Kidney epithelial cell (primary cell): ENCODE measurements at regions not wholly inside any gene's neighbourhood (a gene's known extent, or its start where the extent isn't known, plus 50 kb on each side); places are given as distances from the start of the nearest gene placed in this dataset.

Experiments used
- DNase-seq: peaks from one replicate; pipeline ENCODE4 v3.0.0-alpha.2; 2010; ENCODE audit warnings: low read depth
- H3K27me3 ChIP-seq: 2 replicates; pipeline ENCODE4 v1.6.0; 2011; ENCODE audit warnings: low read length; ENCODE audit not compliant: control insufficient read depth, insufficient read depth
- H3K36me3 ChIP-seq: 2 replicates; pipeline ENCODE4 v1.5.1; 2011; ENCODE audit warnings: low read length; ENCODE audit not compliant: control insufficient read depth, insufficient read depth
- H3K4me3 ChIP-seq: 2 replicates; pipeline ENCODE4 v1.5.1; 2011; ENCODE audit warnings: low read depth, mild to moderate bottlenecking, control low read depth, low read length
- CTCF ChIP-seq: IDR thresholded peaks from 2 replicates; pipeline ENCODE4 v1.5.1; 2011; ENCODE audit warnings: mild to moderate bottlenecking, moderate library complexity, low read length, control low read depth, inconsistent platforms; ENCODE audit not compliant: insufficient read depth, poor library complexity, severe bottlenecking

GRCh38 chr20:51917886-51918535 lies 115.7 kb upstream of the SALL4 start:
- no peak for TF ChIP-seq CTCF
- H3K36me3 ChIP-seq: no peaks in the 10 kb centered on the region
- H3K27me3 ChIP-seq: no peaks in the 10 kb centered on the region
- DNase-seq: no peak
- no peak overlapping the region for H3K4me3 ChIP-seq

- no peak for DNase-seq
Observed at GRCh38 chr20:51916244-51916643, 113.9 kb upstream of the SALL4 start.

GRCh38 chr20:51914758-51915157 lies 112.4 kb upstream of the SALL4 start:
- Histone ChIP-seq H3K4me3 (no peak overlapping the region), H3K27me3 (no peaks in the 10 kb centered on the region), H3K36me3 (no peaks in the 10 kb centered on the region)
- no peak for DNase-seq
- TF ChIP-seq CTCF: no peak

More at GRCh38 chr20:51916244-51916643, 113.9 kb upstream of the SALL4 start:
- no peak overlapping the region for H3K4me3 ChIP-seq
- no peaks in the 10 kb centered on the region for H3K27me3 ChIP-seq
- no peak for TF ChIP-seq CTCF
- no peaks in the 10 kb centered on the region for H3K36me3 ChIP-seq

GRCh38 chr20:51910321-51911050 lies 108.2 kb upstream of the SALL4 start:
- H3K27me3 ChIP-seq: no peaks in the 10 kb centered on the region
- TF ChIP-seq CTCF: no peak
- H3K36me3 ChIP-seq: no peaks in the 10 kb centered on the region
- DNase-seq: no peak
- no peak overlapping the region for H3K4me3 ChIP-seq

DNA sequence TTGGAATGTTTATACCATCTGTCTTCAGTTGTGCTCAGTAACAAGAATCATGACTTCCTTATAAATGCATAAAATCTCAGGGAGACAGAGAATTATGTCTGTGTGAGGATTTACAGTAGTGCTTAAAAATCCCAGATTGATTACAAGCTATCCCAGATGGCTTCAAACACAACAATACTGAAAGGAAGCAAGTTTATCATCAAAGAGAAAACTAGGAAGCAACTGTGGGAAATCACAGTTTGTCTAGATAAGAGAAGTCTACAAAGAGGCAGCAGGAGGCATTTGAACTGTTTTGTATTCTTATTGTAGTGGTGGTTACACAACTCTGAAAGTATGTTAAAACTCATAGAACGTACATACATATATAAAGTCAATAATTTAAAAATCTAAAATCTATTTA lies 104.4 kb upstream of the SALL4 start:
- Histone ChIP-seq H3K27me3 (no peaks in the 10 kb centered on the region), H3K4me3 (no peak overlapping the region), H3K36me3 (no peaks in the 10 kb centered on the region)
- TF ChIP-seq CTCF: no peak
- DNase-seq: no peak
